GM12874 (cell line): ENCODE measurements at regions not wholly inside any gene's neighbourhood (a gene's known extent, or its start where the extent isn't known, plus 50 kb on each side); places are given as distances from the start of the nearest gene placed in this dataset.

Source experiments
- TF ChIP-seq, protein P1 (sequence below): IDR thresholded peaks from 2 replicates; pipeline ENCODE4 v1.5.1; 2011; ENCODE audit warnings: low read depth, mild to moderate bottlenecking, control low read depth, low read length, moderate library complexity; ENCODE audit not compliant: insufficient read depth

DNA sequence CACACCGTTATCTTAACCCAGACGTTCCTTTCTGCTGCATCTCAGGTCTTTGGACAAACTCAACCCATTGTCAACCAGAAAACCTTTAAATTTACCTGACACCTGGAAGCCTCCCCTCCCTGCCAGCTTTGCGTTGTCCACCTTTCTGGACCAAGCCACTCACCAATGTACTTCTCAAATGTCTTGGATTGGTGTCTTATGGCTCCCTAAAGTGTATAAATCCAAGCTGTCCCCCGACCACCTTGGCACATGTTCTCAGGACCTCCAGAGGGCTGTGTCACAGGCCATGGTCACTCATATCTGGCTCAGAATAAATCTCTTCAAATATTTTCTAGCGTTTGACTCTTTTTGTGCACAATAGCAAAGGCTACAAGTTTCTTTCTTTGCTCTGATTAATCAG lies 250.0 kb downstream of the DLL1 start:
- TF ChIP-seq, protein P1, sequence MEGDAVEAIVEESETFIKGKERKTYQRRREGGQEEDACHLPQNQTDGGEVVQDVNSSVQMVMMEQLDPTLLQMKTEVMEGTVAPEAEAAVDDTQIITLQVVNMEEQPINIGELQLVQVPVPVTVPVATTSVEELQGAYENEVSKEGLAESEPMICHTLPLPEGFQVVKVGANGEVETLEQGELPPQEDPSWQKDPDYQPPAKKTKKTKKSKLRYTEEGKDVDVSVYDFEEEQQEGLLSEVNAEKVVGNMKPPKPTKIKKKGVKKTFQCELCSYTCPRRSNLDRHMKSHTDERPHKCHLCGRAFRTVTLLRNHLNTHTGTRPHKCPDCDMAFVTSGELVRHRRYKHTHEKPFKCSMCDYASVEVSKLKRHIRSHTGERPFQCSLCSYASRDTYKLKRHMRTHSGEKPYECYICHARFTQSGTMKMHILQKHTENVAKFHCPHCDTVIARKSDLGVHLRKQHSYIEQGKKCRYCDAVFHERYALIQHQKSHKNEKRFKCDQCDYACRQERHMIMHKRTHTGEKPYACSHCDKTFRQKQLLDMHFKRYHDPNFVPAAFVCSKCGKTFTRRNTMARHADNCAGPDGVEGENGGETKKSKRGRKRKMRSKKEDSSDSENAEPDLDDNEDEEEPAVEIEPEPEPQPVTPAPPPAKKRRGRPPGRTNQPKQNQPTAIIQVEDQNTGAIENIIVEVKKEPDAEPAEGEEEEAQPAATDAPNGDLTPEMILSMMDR = no peak

DNA sequence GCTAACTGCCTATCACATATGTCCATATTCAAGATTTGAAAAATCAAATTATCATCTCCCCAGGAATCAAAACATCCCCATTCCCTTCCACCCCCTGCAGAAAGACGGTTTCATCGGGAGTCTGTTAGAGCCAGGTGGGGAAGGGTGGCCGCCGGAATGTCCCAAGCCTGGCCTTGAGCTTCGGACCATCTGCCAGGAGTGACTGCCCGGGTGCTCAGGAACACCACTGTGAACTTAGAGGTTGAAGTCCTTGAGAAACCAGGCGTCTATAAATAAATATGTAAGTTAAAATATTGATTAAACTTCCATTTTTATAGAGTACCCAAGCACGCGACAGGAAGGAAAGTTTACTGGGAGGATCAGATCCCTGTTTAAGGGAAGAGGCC lies 250.8 kb downstream of the DLL1 start:
- TF ChIP-seq, protein P1 = no peak

DNA sequence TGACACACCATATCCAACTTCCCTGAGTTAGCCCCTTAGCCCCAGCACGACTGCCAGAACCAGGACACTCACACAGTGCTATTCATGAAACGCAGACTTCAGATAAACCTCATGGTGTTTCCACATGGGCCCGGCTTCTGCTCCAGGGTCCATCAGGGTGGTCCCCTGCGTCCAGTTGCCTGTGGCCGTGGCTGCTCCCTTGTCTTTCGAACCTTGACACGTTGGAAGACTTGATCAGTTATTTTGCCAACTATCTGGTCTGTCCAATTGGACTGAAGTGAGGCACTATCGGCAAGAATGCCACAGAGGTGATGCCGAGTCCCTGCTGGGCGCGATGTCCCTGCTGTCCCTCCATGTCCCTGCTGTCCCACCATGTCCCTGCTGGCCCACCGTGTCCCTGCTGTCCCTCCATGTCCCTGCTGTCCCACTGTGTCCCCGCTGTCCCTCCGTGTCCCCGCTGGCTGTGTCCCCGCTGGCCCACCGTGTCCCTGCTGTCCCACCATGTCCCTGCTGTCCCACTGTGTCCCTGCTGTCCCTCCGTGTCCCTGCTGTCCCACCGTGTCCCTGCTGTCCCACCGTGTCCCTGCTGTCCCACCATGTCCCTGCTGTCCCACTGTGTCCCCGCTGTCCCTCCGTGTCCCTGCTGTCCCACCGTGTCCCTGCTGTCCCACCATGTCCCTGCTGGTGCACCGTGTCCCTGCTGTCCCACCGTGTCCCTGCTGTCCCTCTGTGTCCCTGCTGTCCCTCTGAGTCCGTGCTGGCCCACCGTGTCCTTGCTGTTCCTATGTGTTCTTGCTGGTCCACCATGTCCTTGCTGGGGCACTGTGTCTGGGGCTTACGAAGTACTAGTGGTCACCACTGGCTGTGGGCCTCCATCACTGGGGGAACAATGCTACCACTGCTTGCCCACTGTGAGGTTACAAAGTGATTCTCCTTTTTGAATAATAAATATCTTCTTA lies 251.4 kb downstream of the DLL1 start:
- TF ChIP-seq, protein P1 = no peak

DNA sequence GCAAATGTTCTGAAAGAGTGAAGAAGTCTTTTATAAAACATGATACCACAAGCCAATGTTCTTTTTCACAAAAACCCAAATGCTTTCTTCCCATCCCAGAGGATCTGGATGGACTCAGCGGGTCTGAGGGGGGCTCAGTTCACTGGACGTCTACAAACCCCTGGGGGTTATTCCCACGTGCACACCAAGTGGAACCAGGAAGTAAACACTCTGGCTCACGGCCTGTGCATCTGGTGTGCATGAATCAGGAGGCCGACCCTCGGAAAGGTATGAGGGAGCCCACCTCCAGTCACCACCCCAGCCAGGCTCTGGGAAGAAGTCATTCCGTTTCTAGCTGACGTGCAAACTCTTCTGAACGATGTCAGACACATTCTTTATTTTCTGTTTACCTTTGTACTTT lies 252.2 kb downstream of the DLL1 start:
- TF ChIP-seq, protein P1 = no peak

DNA sequence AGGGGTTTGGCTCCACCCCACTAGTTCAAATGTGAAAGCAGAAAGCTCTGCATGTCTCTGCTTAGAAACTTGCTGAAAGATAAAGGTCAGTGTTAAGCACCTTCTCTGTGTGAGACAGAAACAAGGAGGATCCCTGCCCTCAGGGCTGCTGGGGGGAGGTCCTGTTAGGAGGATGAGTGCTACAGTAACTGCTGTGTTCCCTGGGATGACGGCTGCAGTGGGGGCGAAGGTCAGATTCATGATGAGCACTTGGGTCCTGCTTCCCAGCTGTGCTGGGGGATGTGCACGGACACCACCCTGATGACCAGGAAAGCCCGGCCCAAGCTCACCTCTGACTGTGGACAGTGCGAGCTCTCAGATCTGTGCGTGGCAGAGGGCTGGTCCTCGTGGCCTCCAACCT lies 252.6 kb downstream of the DLL1 start:
- TF ChIP-seq, protein P1 = no peak

DNA sequence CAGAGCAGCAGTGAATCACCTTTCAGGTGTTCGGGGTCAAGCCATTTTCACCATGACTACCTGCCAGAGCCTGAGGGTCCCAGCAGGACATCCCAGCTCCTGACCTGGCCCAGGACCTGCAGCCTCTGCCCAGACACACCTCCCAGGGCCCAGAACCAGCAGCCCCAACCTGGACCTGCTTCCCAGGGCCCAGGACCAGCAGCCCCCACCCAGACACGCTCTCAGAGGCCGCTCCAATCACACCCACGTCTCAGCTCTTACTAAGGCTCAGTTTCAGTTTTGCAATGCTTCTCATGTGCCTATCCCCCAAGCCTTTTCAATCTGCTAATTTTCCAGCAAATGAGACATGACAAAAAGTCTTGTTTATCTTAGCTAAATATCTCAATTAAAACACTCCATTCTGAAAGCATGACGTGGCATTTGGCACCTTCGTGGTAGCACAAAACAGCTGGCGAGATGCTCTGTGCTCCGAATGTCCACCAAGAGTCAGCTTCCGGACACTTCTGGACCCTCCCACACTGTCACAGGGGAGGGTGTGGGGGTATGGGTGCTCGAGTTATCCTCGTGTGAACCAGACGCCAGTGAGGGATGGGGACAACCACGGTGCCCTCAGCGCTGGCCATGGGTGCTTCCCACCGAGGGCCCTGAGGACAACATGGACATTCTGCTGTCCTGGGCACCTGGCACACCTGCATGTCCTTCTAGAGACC lies 253.2 kb downstream of the DLL1 start:
- TF ChIP-seq, protein P1 = no peak

DNA sequence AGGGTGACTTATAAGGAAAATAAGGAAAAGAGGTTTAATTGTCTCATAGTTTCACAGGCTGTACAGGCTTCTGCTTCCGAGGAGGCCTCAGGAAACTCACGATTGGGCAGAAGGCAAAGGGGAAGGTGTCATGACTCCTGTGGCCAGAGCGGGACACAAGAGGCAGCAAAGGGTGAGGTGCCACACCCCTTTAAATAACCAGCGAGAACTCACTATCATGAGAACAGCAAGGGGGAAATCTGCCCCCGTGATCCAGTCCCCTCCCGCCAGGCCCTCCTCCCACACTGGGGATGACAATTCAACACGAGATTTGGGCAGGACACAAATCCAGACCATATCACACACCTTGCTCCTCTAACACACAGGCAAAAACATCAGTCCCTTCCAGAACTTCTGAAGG lies 254.0 kb downstream of the DLL1 start:
- TF ChIP-seq, protein P1 = no peak
